GM19239 (cell line): ENCODE measurements at regions not wholly inside any gene's neighbourhood (a gene's known extent, or its start where the extent isn't known, plus 50 kb on each side); places are given as distances from the start of the nearest gene placed in this dataset.

Source experiments
- DNase-seq: peaks from one replicate; pipeline ENCODE4 v3.0.0; 2011; ENCODE audit warnings: low spot score; ENCODE audit not compliant: insufficient read length
- FAIRE-seq: peaks from 2 replicates; lab custom pipeline; 2011; peaks lifted over from hg19 to GRCh38; lab: Jason Lieb, UNC

GRCh38 chr6:168895102-168895812 is 358.4 kb downstream of the THBS2 start:
- DNase-seq (peak; percentile 95), FAIRE-seq (peak; percentile 90)

GRCh38 chr6:168892031-168892430 is 361.6 kb downstream of the THBS2 start:
- no peak for DNase-seq
- no peak for FAIRE-seq

GRCh38 chr6:168890981-168891365 is 362.7 kb downstream of the THBS2 start:
- DNase-seq (no peak), FAIRE-seq (no peak)

GRCh38 chr6:168890306-168890980 is 363.2 kb downstream of the THBS2 start:
- no peak for DNase-seq
- FAIRE-seq: no peak

GRCh38 chr6:168888786-168889345 is 364.8 kb downstream of the THBS2 start:
- DNase-seq (no peak), FAIRE-seq (no peak)

- no peak for DNase-seq
- no peak for FAIRE-seq
Observed at GRCh38 chr6:168888102-168888501, 365.5 kb downstream of the THBS2 start.

GRCh38 chr6:168887621-168888020 is 366.0 kb downstream of the THBS2 start:
- no peak for FAIRE-seq
- DNase-seq: no peak

- no peak for FAIRE-seq
- no peak for DNase-seq
Observed at GRCh38 chr6:168886964-168887363, 366.7 kb downstream of the THBS2 start.

- FAIRE-seq: no peak
- no peak for DNase-seq
Observed at GRCh38 chr6:168885751-168886742, 367.6 kb downstream of the THBS2 start.

- FAIRE-seq: no peak
- no peak for DNase-seq
Observed at GRCh38 chr6:168885196-168885595, 368.4 kb downstream of the THBS2 start.

GRCh38 chr6:168884646-168885086 is 369.0 kb downstream of the THBS2 start:
- peak; percentile 77 for FAIRE-seq
- DNase-seq: peak; percentile 92

- FAIRE-seq (no peak), DNase-seq (peak; percentile 28)
Observed at GRCh38 chr6:168884050-168884645, 369.5 kb downstream of the THBS2 start.

GRCh38 chr6:168883410-168884049 is 370.1 kb downstream of the THBS2 start:
- DNase-seq (no peak), FAIRE-seq (no peak)

GRCh38 chr6:168880271-168880670 is 373.4 kb downstream of the THBS2 start:
- FAIRE-seq (no peak), DNase-seq (no peak)

GRCh38 chr6:168877821-168878282 is 375.8 kb downstream of the THBS2 start:
- DNase-seq (no peak), FAIRE-seq (no peak)

- DNase-seq: no peak
Observed at GRCh38 chr6:168876956-168877355, 376.7 kb downstream of the THBS2 start.

GRCh38 chr6:168875811-168876576 is 377.7 kb downstream of the THBS2 start:
- FAIRE-seq: no peak
- no peak for DNase-seq

More at GRCh38 chr6:168876956-168877355, 376.7 kb downstream of the THBS2 start:
- FAIRE-seq: no peak

- no peak for DNase-seq
- FAIRE-seq: no peak
Observed at GRCh38 chr6:168874637-168875036, 379.0 kb downstream of the THBS2 start.
